K562 (cell line): ENCODE measurements at regions not wholly inside any gene's neighbourhood (a gene's known extent, or its start where the extent isn't known, plus 50 kb on each side); places are given as distances from the start of the nearest gene placed in this dataset.

Experiments used
- ATAC-seq: fragments of 200-7000 bp; cut with Tn5 transposase; 3 replicates; pipeline ENCODE4 v1.9.1; 2020; ENCODE audit warnings: moderate library complexity
- BruUV-seq: library from RNA; stranded (reverse); fragments of 400-500 nt; replicated peaks from 2 replicates; lab custom pipeline; 2021; lab: Mats Ljungman, UMichigan
- CTCF ChIA-PET: fragments of 300-600 bp; formaldehyde crosslinking; extraction: SDS; loops from one replicate; lab custom pipeline; 2021; ENCODE audit warnings: low intra/inter-chr PET ratio; lab: Yijun Ruan, JAX
- POLR2A ChIA-PET: fragments of 300-600, 350-650 bp; sonication (Branson Sonifier 250); formaldehyde crosslinking; extraction: SDS; loops from one replicate; lab custom pipeline; 2021; ENCODE audit warnings: antibody characterized with exemption, inconsistent platforms; lab: Yijun Ruan, JAX
- DNase-seq, 4 experiments: peaks; one replicate each; pipeline versions ENCODE4 v3.0.0 to v3.0.0-alpha.2; 2011 to 2018; ENCODE audit warnings: low spot score in 3 of 4, mixed read lengths in 3 of 4; ENCODE audit errors: extremely low read depth in 1 of 4
- FAIRE-seq: peaks from 2 replicates; lab custom pipeline; 2011; peaks lifted over from hg19 to GRCh38; lab: Jason Lieb, UNC
- H2AFZ ChIP-seq: 2 replicates; pipeline ENCODE4 v1.6.0; 2011; ENCODE audit warnings: low read depth, low read length, control low read depth, inconsistent platforms
- H3K27ac ChIP-seq: fragments of 200-600 bp; 3 replicates; pipeline ENCODE4 v1.8.0; 2011; ENCODE audit warnings: low read depth, mild to moderate bottlenecking, control low read depth, inconsistent platforms, low read length, moderate library complexity, mixed read lengths; ENCODE audit errors: extremely low read depth
- H3K27me3 ChIP-seq, 2 experiments: fragments of 300-600 bp in 1 of 2; 2 replicates in 1 of 2; 3 replicates in 1 of 2; pipeline versions ENCODE4 v1.6.0 to v1.8.0; 2011; ENCODE audit warnings: inconsistent platforms in 2 of 2, low read length in 2 of 2, mild to moderate bottlenecking in 1 of 2, mixed read lengths in 1 of 2, moderate library complexity in 1 of 2; ENCODE audit not compliant: control insufficient read depth in 2 of 2, insufficient read depth in 2 of 2
- H3K36me3 ChIP-seq: fragments of 300-600 bp; 3 replicates; pipeline ENCODE4 v1.8.0; 2011; ENCODE audit warnings: mild to moderate bottlenecking, low read length, inconsistent platforms; ENCODE audit not compliant: control insufficient read depth, insufficient read depth
- H3K4me1 ChIP-seq, 2 experiments: fragments of 200-600 bp in 1 of 2; replicated peaks in 1 of 2; 2 replicates in 1 of 2; 3 replicates in 1 of 2; pipeline versions ENCODE4 v1.5.1 to v1.8.0; 2011; ENCODE audit warnings: inconsistent platforms in 2 of 2, low read length in 2 of 2, mild to moderate bottlenecking in 1 of 2, mixed read lengths in 1 of 2, moderate library complexity in 1 of 2; ENCODE audit not compliant: control insufficient read depth in 2 of 2, insufficient read depth in 2 of 2
- H3K4me2 ChIP-seq: 2 replicates; pipeline ENCODE4 v1.6.1; 2011; ENCODE audit warnings: low read length, control low read depth, inconsistent platforms, mixed read lengths; ENCODE audit not compliant: insufficient read depth
- H3K4me3 ChIP-seq: fragments of 200-600 bp; sonication (generic), shearing (Covaris generic); 2 replicates; pipeline ENCODE4 v1.5.1; 2016; ENCODE audit warnings: control low read depth, inconsistent platforms
- H3K79me2 ChIP-seq: fragments of 200-600 bp; 3 replicates; pipeline ENCODE4 v1.8.0; 2011; ENCODE audit warnings: low read length, inconsistent platforms; ENCODE audit not compliant: control insufficient read depth, insufficient read depth
- H3K9ac ChIP-seq, 2 experiments: 2 replicates each; pipeline versions ENCODE4 v1.6.0 to v1.6.1; 2011; ENCODE audit warnings: low read depth in 2 of 2, low read length in 2 of 2, control low read depth in 1 of 2, inconsistent platforms in 1 of 2, mild to moderate bottlenecking in 1 of 2, mixed read lengths in 1 of 2; ENCODE audit not compliant: insufficient read depth in 1 of 2
- H3K9me1 ChIP-seq: one replicate; pipeline ENCODE4 v1.6.0; 2011; ENCODE audit warnings: inconsistent platforms, mild to moderate bottlenecking, low read length, moderate library complexity; ENCODE audit not compliant: control insufficient read depth, insufficient read depth
- H3K9me3 ChIP-seq: replicated peaks from 2 replicates; pipeline ENCODE4 v1.5.1; 2011; ENCODE audit warnings: low read depth, low read length, inconsistent platforms; ENCODE audit not compliant: control insufficient read depth, insufficient read depth
- H4K20me1 ChIP-seq: replicated peaks from 2 replicates; pipeline ENCODE4 v1.6.1; 2011; ENCODE audit warnings: low read length, inconsistent platforms, mixed read lengths; ENCODE audit not compliant: control insufficient read depth, insufficient read depth
- BHLHE40 ChIP-seq: IDR thresholded peaks from 2 replicates; pipeline ENCODE4 v1.6.1; 2011; ENCODE audit warnings: low read length, improper control_type of control experiment
- ETS2 ChIP-seq: IDR thresholded peaks from 2 replicates; pipeline ENCODE4 v1.6.1; 2016; ENCODE audit warnings: borderline replicate concordance, missing genetic modification characterization, mild to moderate bottlenecking, moderate library complexity, missing compliant biosample characterization; ENCODE audit not compliant: poor library complexity, severe bottlenecking
- HOXB6 ChIP-seq: fragments of 250-450 bp; sonication (Bioruptor Pico); IDR thresholded peaks from 2 replicates; pipeline ENCODE4 v1.5.1; 2022; ENCODE audit warnings: mild to moderate bottlenecking, borderline replicate concordance
- IRF1 ChIP-seq: sonication (generic); formaldehyde crosslinking; IDR thresholded peaks from 2 replicates; pipeline ENCODE4 v1.8.0; 2022; ENCODE audit warnings: missing genetic modification reagents, mild to moderate bottlenecking, borderline replicate concordance
- MTA1 ChIP-seq: fragments of 450-650 bp; IDR thresholded peaks from 2 replicates; pipeline ENCODE4 v1.6.1; 2017; ENCODE audit warnings: borderline replicate concordance
- NR4A1 ChIP-seq, 2 experiments: fragments of 250-450 bp in 1 of 2; fragments of 450-650 bp in 1 of 2; sonication (Bioruptor Pico) in 1 of 2; IDR thresholded peaks; 2 replicates each; pipeline versions ENCODE4 v1.4.0 to v1.6.1; 2016 to 2020; ENCODE audit warnings: mild to moderate bottlenecking in 2 of 2, missing compliant biosample characterization in 1 of 2, missing genetic modification characterization in 1 of 2, moderate library complexity in 1 of 2
- RAD51 ChIP-seq: fragments of 450-650 bp; IDR thresholded peaks from 2 replicates; pipeline ENCODE4 v1.7.1; 2016; ENCODE audit warnings: low read depth, mild to moderate bottlenecking, borderline replicate concordance
- SUPT5H ChIP-seq: fragments of 450-650 bp; IDR thresholded peaks from 2 replicates; pipeline ENCODE4 v1.6.1; 2016
- ZBTB43 ChIP-seq: sonication (generic); formaldehyde crosslinking; IDR thresholded peaks from 2 replicates; pipeline ENCODE4 v1.8.0; 2023; ENCODE audit warnings: mild to moderate bottlenecking, missing genetic modification reagents
- ZNF407 ChIP-seq: fragments of 450-650 bp; IDR thresholded peaks from 2 replicates; pipeline ENCODE4 v1.6.1; 2016; ENCODE audit warnings: low read depth
- WGBS: fragments of 100-300 bp; shearing (Covaris generic); methylation state at CpG from one replicate; pipeline ENCODE4 v1.1.6; 2016; ENCODE audit warnings: low coverage, mixed read lengths; ENCODE audit not compliant: insufficient coverage; ENCODE audit errors: missing lambda C conversion rate; 5-methylcytosine and 5-hydroxymethylcytosine counted together
- in situ Hi-C: fragments of 300-500 bp; cut with MboI; formaldehyde crosslinking; loops from 4 replicates; pipeline ENCODE4 v1.15.0; 2018; ENCODE audit warnings: inconsistent platforms, mixed read lengths
- intact Hi-C: fragments of 100-400 bp; cut with micrococcal nuclease; formaldehyde crosslinking; loops from 2 replicates; pipeline ENCODE4 v1.14.2; 2022

GRCh38 chr14:76307786-76308780 is 67.9 kb upstream of the ESRRB start:
- POLR2A ChIA-PET, result no interaction called here
- H3K27me3 ChIP-seq, result no peaks in the 10 kb centered on the region
- TF ChIP-seq RAD51 (no peak), HOXB6 (CRISPR knock-in tag) (no peak), ZBTB43 (CRISPR knock-in tag) (no peak), BHLHE40 (no peak), SUPT5H (no peak), MTA1 (no peak), ETS2 (no peak), IRF1 (no peak), ZNF407 (no peak), NR4A1 (CRISPR knock-in tag; IDR thresholded peaks at IDR 0.05) (no peak), NR4A1 (tag; IDR thresholded peaks at IDR 0.05) (no peak)

More at GRCh38 chr14:76307786-76308780, 67.9 kb upstream of the ESRRB start:
- intact Hi-C loops (no loop called here), in situ Hi-C loops (no loop called here)
- Histone ChIP-seq H3K4me3 (no peak overlapping the region), H3K27ac (no peak overlapping the region), H4K20me1 (no peaks in the 10 kb centered on the region), H3K36me3 (peaks cover 23% of the 10 kb centered on the region; the same call in 2 of the 3 replicates), H3K9ac (no peak overlapping the region), H3K4me2 (no peak overlapping the region), H3K4me1 (no peaks in the 10 kb centered on the region; a peak in 1 of 5 replicates), H3K9me3 (no peaks in the 10 kb centered on the region), H3K79me2 (no peaks in the 10 kb centered on the region; the same call in 2 of the 3 replicates), H2AFZ (no peak overlapping the region), H3K9me1 (no peaks in the 10 kb centered on the region)
- no TSS peak for BruUV-seq
- WGBS, result 74% methylated on average over 13 of the region's 15 CpGs
- no peak for DNase-seq
- no peak for ATAC-seq
- no peak for FAIRE-seq
- CTCF ChIA-PET, result no interaction called here
